ENCODE measurements at regions not wholly inside any gene's neighbourhood (a gene's known extent, or its start where the extent isn't known, plus 50 kb on each side); places are given as distances from the start of the nearest gene placed in this dataset.

DNA sequence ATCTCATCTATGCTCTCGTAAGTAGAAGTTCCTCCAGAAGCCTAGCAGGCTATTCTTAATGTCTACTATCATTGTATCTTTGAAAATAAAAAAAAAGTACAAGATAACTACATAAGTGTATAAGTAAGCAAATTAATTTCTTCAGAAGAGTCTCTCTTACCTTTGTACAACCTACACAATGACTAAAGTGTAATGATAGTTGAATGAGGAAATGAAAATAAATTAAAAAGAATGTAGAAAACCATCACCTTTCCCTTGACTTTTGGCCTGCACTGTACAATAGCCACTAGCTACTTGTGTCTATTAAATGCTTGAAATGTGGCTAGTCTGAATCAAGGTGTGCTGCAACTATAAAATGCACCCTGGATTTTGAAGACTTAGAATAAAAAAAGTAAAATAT is 229.9 kb upstream of the FOXN3 start:
- no peak overlapping the region for H3K4me3 Mint-ChIP-seq (ENCODE audit: unreplicated experiment)
- no peaks in the 10 kb centered on the region for H3K9me3 Mint-ChIP-seq (ENCODE audit: unreplicated experiment)
- TF ChIP-seq CTCF (IDR thresholded peaks at IDR 0.05; ENCODE audit: partially characterized antibody, unreplicated experiment), result no peak
- no peaks in the 10 kb centered on the region for H3K36me3 Mint-ChIP-seq (ENCODE audit: unreplicated experiment)
- H3K4me1 Mint-ChIP-seq (ENCODE audit: low read depth, unreplicated experiment), result peaks cover 4% of the 10 kb centered on the region
- H3K27me3 Mint-ChIP-seq (ENCODE audit: unreplicated experiment), result no peaks in the 10 kb centered on the region
- no peak overlapping the region for H3K27ac Mint-ChIP-seq (ENCODE audit: unreplicated experiment)
- DNase-seq, result no peak

- no peaks in the 10 kb centered on the region for H3K27me3 Mint-ChIP-seq (ENCODE audit: unreplicated experiment)
- no peaks in the 10 kb centered on the region for H3K36me3 Mint-ChIP-seq (ENCODE audit: unreplicated experiment)
- DNase-seq, result no peak
- no peaks in the 10 kb centered on the region for H3K9me3 Mint-ChIP-seq (ENCODE audit: unreplicated experiment)
- no peaks in the 10 kb centered on the region for H3K4me1 Mint-ChIP-seq (ENCODE audit: low read depth, unreplicated experiment)
- H3K4me3 Mint-ChIP-seq (ENCODE audit: unreplicated experiment), result no peak overlapping the region
- no peak for TF ChIP-seq CTCF (IDR thresholded peaks at IDR 0.05; ENCODE audit: partially characterized antibody, unreplicated experiment)
- H3K27ac Mint-ChIP-seq (ENCODE audit: unreplicated experiment), result no peak overlapping the region
Measured at GRCh38 chr14:89644641-89645040, 227.6 kb upstream of the FOXN3 start.

DNA sequence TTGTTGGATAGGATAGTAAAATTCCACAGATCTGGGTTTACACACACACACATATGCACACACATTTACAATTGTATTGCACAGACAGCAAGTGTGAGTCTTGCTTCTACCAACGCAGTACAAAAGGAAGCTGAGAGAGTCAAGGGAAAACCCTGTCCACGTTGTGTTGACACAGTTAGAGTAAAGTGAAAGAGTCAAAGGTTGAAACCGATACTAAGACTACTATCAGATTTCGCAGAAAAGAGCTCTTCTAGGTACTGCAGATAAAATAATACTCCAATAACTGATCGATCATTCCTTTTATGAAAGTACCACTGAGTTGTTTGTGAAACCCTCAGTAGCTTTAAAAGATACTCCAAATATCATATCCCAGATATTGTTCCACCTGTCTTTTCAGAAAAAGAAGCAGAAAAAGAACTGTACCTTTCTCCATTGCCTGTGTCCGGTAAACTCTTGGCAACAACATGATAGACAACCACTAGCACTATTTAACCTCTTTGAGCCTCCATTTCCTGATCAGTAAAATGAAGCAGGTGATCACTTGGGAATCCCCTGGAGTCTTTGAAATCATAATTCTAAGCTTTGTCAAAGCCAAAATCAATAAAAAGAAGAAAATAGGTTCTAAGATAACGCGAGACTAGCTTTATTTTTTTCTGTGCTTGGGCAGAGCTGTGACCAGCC is 224.6 kb upstream of the FOXN3 start:
- H3K9me3 Mint-ChIP-seq (ENCODE audit: unreplicated experiment), result no peaks in the 10 kb centered on the region
- no peak overlapping the region for H3K4me3 Mint-ChIP-seq (ENCODE audit: unreplicated experiment)
- H3K36me3 Mint-ChIP-seq (ENCODE audit: unreplicated experiment), result no peaks in the 10 kb centered on the region
- TF ChIP-seq CTCF (IDR thresholded peaks at IDR 0.05; ENCODE audit: partially characterized antibody, unreplicated experiment), result no peak
- DNase-seq, result no peak
- no peaks in the 10 kb centered on the region for H3K4me1 Mint-ChIP-seq (ENCODE audit: low read depth, unreplicated experiment)
- no peaks in the 10 kb centered on the region for H3K27me3 Mint-ChIP-seq (ENCODE audit: unreplicated experiment)
- no peak overlapping the region for H3K27ac Mint-ChIP-seq (ENCODE audit: unreplicated experiment)

DNA sequence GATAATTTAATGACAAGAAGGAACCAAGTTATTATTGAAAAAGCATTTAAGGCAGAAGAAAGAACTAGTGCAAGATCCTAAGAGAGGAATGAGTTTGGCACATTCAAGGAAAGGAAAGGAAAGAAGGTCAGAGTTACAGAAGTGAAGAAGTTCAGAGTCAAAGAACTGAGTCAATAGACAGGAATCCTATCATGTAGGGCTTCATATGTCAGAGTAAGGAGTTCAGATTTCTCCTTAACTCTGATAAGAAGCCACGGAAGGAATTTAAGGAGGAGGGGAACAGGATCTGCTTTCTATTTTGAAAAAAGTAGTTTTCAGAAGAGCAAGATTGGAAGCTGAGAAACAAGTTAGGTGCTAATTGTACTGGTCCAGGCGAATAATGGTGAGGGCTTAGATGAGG is 223.1 kb upstream of the FOXN3 start:
- TF ChIP-seq CTCF (IDR thresholded peaks at IDR 0.05; ENCODE audit: partially characterized antibody, unreplicated experiment), result no peak
- no peak overlapping the region for H3K27ac Mint-ChIP-seq (ENCODE audit: unreplicated experiment)
- no peaks in the 10 kb centered on the region for H3K4me1 Mint-ChIP-seq (ENCODE audit: low read depth, unreplicated experiment)
- H3K36me3 Mint-ChIP-seq (ENCODE audit: unreplicated experiment), result no peaks in the 10 kb centered on the region
- peaks cover 2% of the 10 kb centered on the region for H3K9me3 Mint-ChIP-seq (ENCODE audit: unreplicated experiment)
- H3K27me3 Mint-ChIP-seq (ENCODE audit: unreplicated experiment), result no peaks in the 10 kb centered on the region
- H3K4me3 Mint-ChIP-seq (ENCODE audit: unreplicated experiment), result no peak overlapping the region
- DNase-seq, result no peak

DNA sequence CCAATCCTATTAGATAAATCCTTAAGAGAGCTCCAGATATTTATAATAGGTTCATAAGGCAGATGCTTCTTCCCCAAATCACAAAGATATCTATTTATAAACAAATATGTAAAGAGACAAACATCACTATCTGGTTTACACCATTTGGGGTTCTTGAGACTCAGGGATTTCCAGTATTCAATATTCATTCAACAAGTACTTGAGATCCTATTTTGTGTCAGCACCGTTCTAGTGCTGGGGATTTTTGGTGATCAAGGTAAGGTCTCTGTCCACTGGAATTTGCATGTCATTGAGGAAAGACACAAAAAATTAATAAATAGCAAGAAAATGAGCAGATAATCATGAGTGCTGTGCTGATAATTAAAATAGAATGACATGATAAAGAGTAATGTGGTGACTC is 222.7 kb upstream of the FOXN3 start:
- TF ChIP-seq CTCF (IDR thresholded peaks at IDR 0.05; ENCODE audit: partially characterized antibody, unreplicated experiment), result no peak
- Mint-ChIP-seq H3K9me3 (ENCODE audit: unreplicated experiment) (peaks cover 2% of the 10 kb centered on the region), H3K4me3 (ENCODE audit: unreplicated experiment) (no peak overlapping the region), H3K27ac (ENCODE audit: unreplicated experiment) (no peak overlapping the region), H3K4me1 (ENCODE audit: low read depth, unreplicated experiment) (no peaks in the 10 kb centered on the region), H3K27me3 (ENCODE audit: unreplicated experiment) (no peaks in the 10 kb centered on the region), H3K36me3 (ENCODE audit: unreplicated experiment) (no peaks in the 10 kb centered on the region)
- no peak for DNase-seq

All from glutamatergic neuron (in vitro differentiated cells).